ENCODE measurements at regions not wholly inside any gene's neighbourhood (a gene's known extent, or its start where the extent isn't known, plus 50 kb on each side); places are given as distances from the start of the nearest gene placed in this dataset.

DNA sequence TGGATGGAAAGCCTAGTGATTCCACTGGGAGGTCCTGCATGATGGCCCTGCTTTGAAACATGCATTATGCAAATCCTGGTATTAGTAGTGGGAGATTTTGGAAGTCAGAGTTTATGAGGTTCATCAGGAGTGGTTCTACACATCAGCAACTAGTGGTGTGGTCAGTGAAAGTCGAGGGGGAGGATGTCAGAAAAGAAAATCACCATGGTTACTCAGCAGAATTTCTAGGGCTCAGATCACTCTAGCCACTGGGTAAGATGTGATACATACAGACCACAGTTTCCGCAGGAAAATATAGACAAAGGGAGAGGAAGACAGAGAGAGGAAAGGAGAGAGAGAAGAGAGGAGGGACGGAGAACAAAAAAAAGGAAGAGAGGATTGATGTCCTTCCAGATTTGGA lies 2100.7 kb upstream of the PIK3C3 start:
- TF ChIP-seq, protein P1, sequence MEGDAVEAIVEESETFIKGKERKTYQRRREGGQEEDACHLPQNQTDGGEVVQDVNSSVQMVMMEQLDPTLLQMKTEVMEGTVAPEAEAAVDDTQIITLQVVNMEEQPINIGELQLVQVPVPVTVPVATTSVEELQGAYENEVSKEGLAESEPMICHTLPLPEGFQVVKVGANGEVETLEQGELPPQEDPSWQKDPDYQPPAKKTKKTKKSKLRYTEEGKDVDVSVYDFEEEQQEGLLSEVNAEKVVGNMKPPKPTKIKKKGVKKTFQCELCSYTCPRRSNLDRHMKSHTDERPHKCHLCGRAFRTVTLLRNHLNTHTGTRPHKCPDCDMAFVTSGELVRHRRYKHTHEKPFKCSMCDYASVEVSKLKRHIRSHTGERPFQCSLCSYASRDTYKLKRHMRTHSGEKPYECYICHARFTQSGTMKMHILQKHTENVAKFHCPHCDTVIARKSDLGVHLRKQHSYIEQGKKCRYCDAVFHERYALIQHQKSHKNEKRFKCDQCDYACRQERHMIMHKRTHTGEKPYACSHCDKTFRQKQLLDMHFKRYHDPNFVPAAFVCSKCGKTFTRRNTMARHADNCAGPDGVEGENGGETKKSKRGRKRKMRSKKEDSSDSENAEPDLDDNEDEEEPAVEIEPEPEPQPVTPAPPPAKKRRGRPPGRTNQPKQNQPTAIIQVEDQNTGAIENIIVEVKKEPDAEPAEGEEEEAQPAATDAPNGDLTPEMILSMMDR (IDR thresholded peaks at IDR 0.05), result no peak
- TF ChIP-seq POLR2A (IDR thresholded peaks at IDR 0.05), result no peak
- TF ChIP-seq POLR2AphosphoS5 (IDR thresholded peaks at IDR 0.05), result no peak
